K562 (cell line): ENCODE measurements at regions not wholly inside any gene's neighbourhood (a gene's known extent, or its start where the extent isn't known, plus 50 kb on each side); places are given as distances from the start of the nearest gene placed in this dataset.

Source experiments
- CBFA2T3 ChIP-seq: fragments of 450-650 bp; IDR thresholded peaks from 2 replicates; pipeline ENCODE4 v1.6.1; 2017
- ETV5 ChIP-seq: sonication (generic); formaldehyde crosslinking; IDR thresholded peaks from 2 replicates; pipeline ENCODE4 v1.4.0; 2020; ENCODE audit warnings: low read depth, mild to moderate bottlenecking, missing genetic modification reagents
- RBBP5 ChIP-seq: fragments of 200-600 bp; sonication (generic); IDR thresholded peaks from 2 replicates; pipeline ENCODE4 v1.6.1; 2012; ENCODE audit warnings: borderline replicate concordance, mild to moderate bottlenecking, low read length, control low read depth, inconsistent platforms; ENCODE audit not compliant: insufficient read depth, poor library complexity, severe bottlenecking
- SMAD1 ChIP-seq: fragments of 150-350 bp; IDR thresholded peaks from 2 replicates; pipeline ENCODE4 v1.6.1; 2014; ENCODE audit warnings: low read length, low read depth; ENCODE audit not compliant: partially characterized antibody
- TCF7 ChIP-seq: sonication (generic); IDR thresholded peaks from 2 replicates; pipeline ENCODE4 v1.6.1; 2016; ENCODE audit warnings: antibody characterized with exemption, borderline replicate concordance
- ZNF407 ChIP-seq: fragments of 450-650 bp; IDR thresholded peaks from 2 replicates; pipeline ENCODE4 v1.6.1; 2016; ENCODE audit warnings: low read depth

GRCh38 chr11:29095821-29096220 lies 921.0 kb downstream of the KCNA4 start (continued):
- TF ChIP-seq ZNF407 (no peak), TCF7 (no peak), SMAD1 (no peak), ETV5 (CRISPR knock-in tag) (no peak), RBBP5 (no peak), CBFA2T3 (no peak)
